ENCODE measurements at regions not wholly inside any gene's neighbourhood (a gene's known extent, or its start where the extent isn't known, plus 50 kb on each side); places are given as distances from the start of the nearest gene placed in this dataset.

DNA sequence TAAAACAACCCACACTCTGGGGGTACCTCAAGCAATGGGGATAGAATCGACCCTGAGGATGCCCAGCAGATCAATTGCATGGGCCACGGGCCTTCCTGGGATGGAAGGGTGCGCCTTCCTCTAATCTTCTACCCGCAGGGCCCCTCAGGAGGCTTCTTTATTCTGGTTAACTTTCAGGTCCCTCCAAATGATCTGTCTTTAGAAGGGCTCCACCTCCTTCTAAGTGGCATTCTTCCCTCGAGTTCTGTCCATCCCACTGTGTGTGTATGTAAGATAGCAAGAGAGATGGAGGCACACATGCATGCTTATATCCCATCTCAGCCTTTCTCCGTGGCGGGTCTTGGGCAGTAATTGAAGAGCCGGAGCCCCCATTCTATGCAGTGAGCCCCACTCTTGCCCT lies 125.7 kb downstream of the MRM1 start:
- Histone ChIP-seq H3K27me3 (no peaks in the 10 kb centered on the region), H3K36me3 (no peaks in the 10 kb centered on the region), H3K27ac (no peak overlapping the region), H3K9me3 (ENCODE audit: low read depth) (no peaks in the 10 kb centered on the region), H3K4me1 (ENCODE audit: low read depth) (peaks cover 34% of the 10 kb centered on the region), H3K4me3 (no peak overlapping the region)
- TF ChIP-seq, protein P1, sequence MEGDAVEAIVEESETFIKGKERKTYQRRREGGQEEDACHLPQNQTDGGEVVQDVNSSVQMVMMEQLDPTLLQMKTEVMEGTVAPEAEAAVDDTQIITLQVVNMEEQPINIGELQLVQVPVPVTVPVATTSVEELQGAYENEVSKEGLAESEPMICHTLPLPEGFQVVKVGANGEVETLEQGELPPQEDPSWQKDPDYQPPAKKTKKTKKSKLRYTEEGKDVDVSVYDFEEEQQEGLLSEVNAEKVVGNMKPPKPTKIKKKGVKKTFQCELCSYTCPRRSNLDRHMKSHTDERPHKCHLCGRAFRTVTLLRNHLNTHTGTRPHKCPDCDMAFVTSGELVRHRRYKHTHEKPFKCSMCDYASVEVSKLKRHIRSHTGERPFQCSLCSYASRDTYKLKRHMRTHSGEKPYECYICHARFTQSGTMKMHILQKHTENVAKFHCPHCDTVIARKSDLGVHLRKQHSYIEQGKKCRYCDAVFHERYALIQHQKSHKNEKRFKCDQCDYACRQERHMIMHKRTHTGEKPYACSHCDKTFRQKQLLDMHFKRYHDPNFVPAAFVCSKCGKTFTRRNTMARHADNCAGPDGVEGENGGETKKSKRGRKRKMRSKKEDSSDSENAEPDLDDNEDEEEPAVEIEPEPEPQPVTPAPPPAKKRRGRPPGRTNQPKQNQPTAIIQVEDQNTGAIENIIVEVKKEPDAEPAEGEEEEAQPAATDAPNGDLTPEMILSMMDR (IDR thresholded peaks at IDR 0.05; ENCODE audit: low read depth, low read length), result no peak
- no peak for DNase-seq (ENCODE audit: low read depth in 1 of 2, low spot score in 1 of 2)

DNA sequence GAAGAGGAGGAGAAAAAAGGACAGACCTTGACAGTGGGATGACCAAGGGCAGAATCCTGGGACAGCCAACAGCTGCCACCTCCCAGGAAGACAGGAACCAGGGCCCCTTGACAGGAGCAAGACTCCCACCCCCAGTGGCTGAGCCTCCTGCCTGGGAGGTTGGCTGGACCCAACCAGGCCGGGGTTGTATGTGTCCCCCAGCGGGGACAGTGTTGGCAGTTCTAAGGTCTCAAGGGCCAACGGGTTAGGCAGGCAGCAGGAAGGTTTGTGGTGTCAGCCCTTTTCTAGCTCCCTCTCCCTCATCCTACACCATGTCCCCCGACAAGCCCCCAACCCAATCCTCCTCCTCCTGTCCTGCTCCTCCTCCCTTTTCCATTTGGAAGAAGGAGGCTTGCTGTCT lies 126.2 kb downstream of the MRM1 start:
- H3K36me3 ChIP-seq, result no peaks in the 10 kb centered on the region
- no peak for DNase-seq (ENCODE audit: low read depth in 1 of 2, low spot score in 1 of 2)
- TF ChIP-seq, protein P1 (IDR thresholded peaks at IDR 0.05; ENCODE audit: low read depth, low read length), result no peak
- no peak overlapping the region for H3K4me3 ChIP-seq
- no peaks in the 10 kb centered on the region for H3K27me3 ChIP-seq
- no peaks in the 10 kb centered on the region for H3K9me3 ChIP-seq (ENCODE audit: low read depth)
- peaks cover 31% of the 10 kb centered on the region for H3K4me1 ChIP-seq (ENCODE audit: low read depth)
- H3K27ac ChIP-seq, result no peak overlapping the region

DNA sequence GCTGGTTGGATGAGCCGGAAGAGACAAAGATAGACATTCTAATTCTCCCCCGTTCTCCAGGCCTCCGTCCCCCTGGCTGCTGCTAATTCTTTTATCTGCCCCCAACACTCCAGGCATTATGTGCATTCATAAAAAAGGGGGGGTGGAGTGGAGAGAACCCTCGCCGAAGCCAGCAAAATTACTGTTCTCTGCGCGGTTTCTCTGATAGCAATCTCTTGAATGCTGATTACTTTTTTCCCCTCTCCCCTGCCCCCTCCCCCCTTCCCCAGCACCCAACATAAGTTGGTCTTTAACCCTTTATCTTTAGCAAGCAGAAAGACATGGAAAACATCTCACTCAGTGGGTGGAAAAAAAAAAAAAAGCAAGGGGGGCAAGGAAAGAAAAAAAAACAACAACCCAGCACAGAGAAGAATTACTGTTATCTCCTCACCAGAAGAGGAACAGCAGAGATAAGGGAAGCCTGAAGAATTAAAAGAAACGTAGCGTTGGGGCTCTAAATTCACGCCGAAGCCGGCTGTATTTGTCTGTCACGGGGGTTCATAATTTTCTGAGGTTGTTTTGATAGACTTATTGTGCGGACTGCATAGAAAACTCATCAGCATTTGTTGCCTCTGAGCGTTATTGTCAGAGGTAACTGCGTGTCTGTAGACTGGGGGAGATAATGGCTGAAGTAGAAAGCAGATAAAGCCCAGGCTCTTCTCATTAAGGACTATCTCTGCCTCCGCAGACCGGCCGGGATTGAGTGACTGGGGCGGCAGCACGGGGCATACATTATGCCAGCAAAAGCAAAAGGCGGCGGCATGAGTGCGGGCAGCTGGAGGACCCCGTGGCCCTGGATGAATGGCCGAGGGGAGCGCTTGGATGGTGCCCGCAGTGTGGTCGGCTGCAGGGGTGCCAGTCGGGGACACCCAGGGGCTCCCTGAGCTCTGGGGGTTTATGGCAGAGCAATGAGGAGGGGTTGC lies 126.9 kb downstream of the MRM1 start:
- H3K4me3 ChIP-seq, result peak overlapping the region; percentile 10
- no peak for DNase-seq (ENCODE audit: low read depth in 1 of 2, low spot score in 1 of 2)
- H3K27me3 ChIP-seq, result no peaks in the 10 kb centered on the region
- peaks cover 24% of the 10 kb centered on the region for H3K4me1 ChIP-seq (ENCODE audit: low read depth)
- no peak overlapping the region for H3K27ac ChIP-seq
- TF ChIP-seq, protein P1 (IDR thresholded peaks at IDR 0.05; ENCODE audit: low read depth, low read length), result no peak
- no peaks in the 10 kb centered on the region for H3K36me3 ChIP-seq
- H3K9me3 ChIP-seq (ENCODE audit: low read depth), result no peaks in the 10 kb centered on the region

DNA sequence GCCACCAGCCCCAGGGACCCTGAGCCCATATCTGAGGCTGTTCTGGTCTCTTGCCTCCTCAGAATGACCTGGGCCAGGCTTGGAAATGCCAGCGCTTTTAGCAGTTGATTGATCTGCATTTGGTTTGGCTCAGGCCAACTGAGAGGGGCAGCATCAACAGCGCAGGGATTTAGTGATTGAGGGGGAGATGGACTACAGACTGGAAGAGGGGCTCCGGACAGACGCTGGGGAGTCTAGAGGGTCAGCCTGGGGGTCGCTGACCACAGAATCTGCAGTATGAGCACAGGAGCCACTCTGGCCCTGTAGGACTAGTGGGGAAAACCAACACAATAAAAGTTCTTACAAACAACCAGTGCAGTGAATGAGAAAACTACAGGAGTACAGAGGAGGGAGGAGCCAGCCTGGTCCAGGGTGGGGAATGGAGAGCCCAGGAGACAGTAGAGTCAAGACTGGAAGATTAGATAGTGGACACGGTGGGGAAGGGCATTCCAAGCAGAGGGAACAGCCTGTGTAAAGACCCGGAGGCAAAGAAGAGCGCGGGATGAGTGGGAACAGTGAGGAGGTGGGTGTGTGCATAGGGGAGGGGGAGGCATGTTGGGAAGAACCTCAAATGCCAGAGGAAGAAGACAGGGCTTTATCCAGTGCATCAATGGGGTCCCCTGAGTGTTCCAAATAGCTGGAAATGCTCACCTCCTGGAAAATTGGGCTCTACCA lies 128.9 kb downstream of the MRM1 start:
- Histone ChIP-seq H3K4me1 (ENCODE audit: low read depth) (peaks cover 21% of the 10 kb centered on the region), H3K27me3 (no peaks in the 10 kb centered on the region)
- no peak for DNase-seq (ENCODE audit: low read depth in 1 of 2, low spot score in 1 of 2)

DNA sequence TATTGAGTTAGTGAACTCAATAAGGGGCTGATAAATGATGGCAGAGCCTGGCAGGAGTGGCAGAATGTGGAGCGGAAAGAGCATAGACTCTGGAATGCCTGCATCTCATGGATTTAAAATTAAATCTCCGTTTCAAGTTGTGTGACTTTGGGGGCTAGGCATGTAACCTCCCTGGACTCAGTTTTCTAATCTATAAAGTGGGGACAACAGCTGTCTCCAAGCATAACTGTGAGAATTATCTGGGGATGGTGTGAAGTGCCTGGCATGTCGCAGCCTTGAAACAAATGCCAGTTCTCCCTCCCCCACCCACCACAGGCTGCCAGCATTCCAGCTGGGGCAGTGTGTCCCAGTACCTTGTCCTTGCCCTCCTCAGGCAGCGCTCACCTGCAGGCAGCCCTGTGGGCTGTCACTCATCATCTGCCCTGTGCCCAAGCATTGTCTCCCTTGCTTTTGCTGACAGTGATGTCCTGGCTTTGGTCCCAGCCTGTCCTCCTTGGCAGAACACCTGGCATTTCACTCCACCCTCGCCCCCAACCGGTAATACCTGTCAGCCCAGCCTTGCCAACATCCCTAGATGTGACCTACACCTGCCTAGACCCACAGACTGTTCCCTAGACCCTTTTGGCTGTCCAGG lies 129.6 kb downstream of the MRM1 start:
- TF ChIP-seq, protein P1 (IDR thresholded peaks at IDR 0.05; ENCODE audit: low read depth, low read length), result no peak
- H3K27me3 ChIP-seq, result no peaks in the 10 kb centered on the region
- H3K27ac ChIP-seq, result no peak overlapping the region
- no peaks in the 10 kb centered on the region for H3K9me3 ChIP-seq (ENCODE audit: low read depth)
- H3K4me3 ChIP-seq, result no peak overlapping the region
- H3K4me1 ChIP-seq (ENCODE audit: low read depth), result peaks cover 21% of the 10 kb centered on the region
- DNase-seq (ENCODE audit: low read depth in 1 of 2, low spot score in 1 of 2), result no peak
- no peaks in the 10 kb centered on the region for H3K36me3 ChIP-seq

More for the DNA sequence above, 128.9 kb downstream of the MRM1 start:
- TF ChIP-seq, protein P1 (IDR thresholded peaks at IDR 0.05; ENCODE audit: low read depth, low read length), result no peak
- Histone ChIP-seq H3K36me3 (no peaks in the 10 kb centered on the region), H3K27ac (no peak overlapping the region), H3K4me3 (no peak overlapping the region), H3K9me3 (ENCODE audit: low read depth) (no peaks in the 10 kb centered on the region)

Measured in cardiac muscle cell (in vitro differentiated cells and primary cell).